Mesendoderm (in vitro differentiated cells): ENCODE measurements at regions not wholly inside any gene's neighbourhood (a gene's known extent, or its start where the extent isn't known, plus 50 kb on each side); places are given as distances from the start of the nearest gene placed in this dataset.
A peak's percentile ranks its signal among the peaks of the same experiment; 100 is the strongest.

Experiments used
- DNase-seq: peaks from one replicate; pipeline ENCODE4 v3.0.0; 2013
- H2AK5ac ChIP-seq: 2 replicates; pipeline ENCODE4 v1.6.1; 2013; ENCODE audit warnings: low read length, inconsistent platforms
- H2BK120ac ChIP-seq: 2 replicates; pipeline ENCODE4 v1.6.1; 2013; ENCODE audit warnings: low read depth, mild to moderate bottlenecking, low read length, moderate library complexity, mixed read lengths
- H2BK15ac ChIP-seq: replicated peaks from 2 replicates; pipeline ENCODE4 v1.6.1; 2013; ENCODE audit warnings: low read depth, mild to moderate bottlenecking, moderate library complexity
- H2BK5ac ChIP-seq: 2 replicates; pipeline ENCODE4 v1.6.1; 2013; ENCODE audit warnings: low read length, inconsistent platforms
- H3K18ac ChIP-seq: 2 replicates; pipeline ENCODE4 v1.6.1; 2013; ENCODE audit warnings: mild to moderate bottlenecking, low read length, mixed read lengths
- H3K23ac ChIP-seq: one replicate; pipeline ENCODE4 v1.6.1; 2013; ENCODE audit warnings: low read length
- H3K27ac ChIP-seq: 2 replicates; pipeline ENCODE4 v1.5.1; 2013; ENCODE audit warnings: low read depth, mild to moderate bottlenecking, inconsistent platforms, low read length, moderate library complexity
- H3K27me3 ChIP-seq: 2 replicates; pipeline ENCODE4 v1.6.1; 2013; ENCODE audit warnings: low read length, control low read depth, mild to moderate bottlenecking, inconsistent platforms; ENCODE audit not compliant: insufficient read depth, poor library complexity
- H3K36me3 ChIP-seq: 2 replicates; pipeline ENCODE4 v1.6.1; 2013; ENCODE audit warnings: low read length, inconsistent platforms; ENCODE audit not compliant: control insufficient read depth, insufficient read depth
- H3K4ac ChIP-seq: one replicate; pipeline ENCODE4 v1.6.1; 2013; ENCODE audit warnings: low read depth, mild to moderate bottlenecking, low read length, moderate library complexity
- H3K4me1 ChIP-seq: 2 replicates; pipeline ENCODE4 v1.6.1; 2013; ENCODE audit warnings: low read depth, low read length, inconsistent platforms; ENCODE audit not compliant: control insufficient read depth
- H3K4me2 ChIP-seq: 2 replicates; pipeline ENCODE4 v1.6.1; 2013; ENCODE audit warnings: low read length
- H3K4me3 ChIP-seq: 2 replicates; pipeline ENCODE4 v1.5.1; 2013; ENCODE audit warnings: mild to moderate bottlenecking, low read length
- H3K56ac ChIP-seq: one replicate; pipeline ENCODE4 v1.6.1; 2013; ENCODE audit warnings: low read length
- H3K79me1 ChIP-seq: 2 replicates; pipeline ENCODE4 v1.6.1; 2013; ENCODE audit warnings: low read length, inconsistent platforms
- H3K79me2 ChIP-seq: 2 replicates; pipeline ENCODE4 v1.6.1; 2013; ENCODE audit warnings: mild to moderate bottlenecking, low read length; ENCODE audit not compliant: control insufficient read depth, insufficient read depth
- H3K9ac ChIP-seq: 2 replicates; pipeline ENCODE4 v1.6.1; 2013; ENCODE audit warnings: low read length, inconsistent platforms
- H4K5ac ChIP-seq: one replicate; pipeline ENCODE4 v1.6.1; 2013; ENCODE audit warnings: low read length
- H4K8ac ChIP-seq: one replicate; pipeline ENCODE4 v1.6.1; 2013; ENCODE audit warnings: low read depth, mild to moderate bottlenecking, control low read depth, low read length, moderate library complexity
- WGBS: extraction: QIAGEN DNeasy Blood & Tissue Kit; methylation state at CpG from one replicate; pipeline ENCODE4 v1.1.7; 2013; ENCODE audit warnings: low lambda C conversion rate, missing lambda C conversion rate; ENCODE audit not compliant: insufficient coverage; ENCODE audit errors: extremely low coverage; 5-methylcytosine and 5-hydroxymethylcytosine counted together

- Histone ChIP-seq H3K23ac (no peak overlapping the region), H3K4me2 (no peak overlapping the region), H3K36me3 (no peaks in the 10 kb centered on the region), H3K4me3 (no peak overlapping the region), H3K79me2 (no peaks in the 10 kb centered on the region), H3K18ac (no peak overlapping the region), H3K27ac (no peak overlapping the region), H3K27me3 (no peaks in the 10 kb centered on the region), H3K4ac (no peak overlapping the region), H4K5ac (no peak overlapping the region), H2BK5ac (no peak overlapping the region), H3K79me1 (no peaks in the 10 kb centered on the region), H3K9ac (no peak overlapping the region), H4K8ac (no peak overlapping the region), H2BK15ac (no peak overlapping the region), H3K56ac (no peak overlapping the region), H3K4me1 (no peaks in the 10 kb centered on the region), H2AK5ac (no peak overlapping the region), H2BK120ac (no peak overlapping the region)
- no peak for DNase-seq
- no CpG with 5 or more reads among the region's 1 CpG for WGBS
Measured at GRCh38 chr9:13501018-13501417, 221.5 kb upstream of the MPDZ start.

DNA sequence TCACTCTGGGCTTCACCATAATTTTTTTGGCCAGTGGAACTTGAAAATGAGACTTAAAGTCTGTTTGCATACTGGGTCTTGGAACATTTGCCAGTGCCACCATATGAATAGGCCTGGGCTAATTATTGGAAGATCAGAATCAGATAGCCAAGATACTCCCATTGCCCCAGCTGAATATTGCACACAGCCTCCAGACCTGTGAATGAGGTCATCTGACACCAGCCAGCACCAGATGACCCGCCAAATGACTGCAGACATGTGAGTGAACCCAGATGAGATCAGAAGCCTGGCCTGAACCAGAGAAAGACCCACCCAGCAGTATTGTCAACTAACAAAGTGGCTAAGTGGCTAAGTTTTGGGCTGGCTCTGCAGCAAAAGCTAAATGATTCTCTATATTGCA lies 220.5 kb upstream of the MPDZ start:
- Histone ChIP-seq H2BK15ac (no peak overlapping the region), H3K4me2 (no peak overlapping the region), H3K4ac (no peak overlapping the region), H3K79me2 (no peaks in the 10 kb centered on the region), H3K79me1 (no peaks in the 10 kb centered on the region), H3K56ac (no peak overlapping the region), H3K9ac (no peak overlapping the region), H4K8ac (no peak overlapping the region), H3K27me3 (no peaks in the 10 kb centered on the region), H2BK5ac (no peak overlapping the region), H3K23ac (no peak overlapping the region), H3K4me1 (no peaks in the 10 kb centered on the region), H3K27ac (no peak overlapping the region), H3K18ac (no peak overlapping the region), H3K4me3 (no peak overlapping the region), H4K5ac (no peak overlapping the region), H2AK5ac (no peak overlapping the region), H3K36me3 (no peaks in the 10 kb centered on the region), H2BK120ac (no peak overlapping the region)
- WGBS, result no CpG with 5 or more reads among the region's 1 CpG
- DNase-seq, result peak; percentile 14

DNA sequence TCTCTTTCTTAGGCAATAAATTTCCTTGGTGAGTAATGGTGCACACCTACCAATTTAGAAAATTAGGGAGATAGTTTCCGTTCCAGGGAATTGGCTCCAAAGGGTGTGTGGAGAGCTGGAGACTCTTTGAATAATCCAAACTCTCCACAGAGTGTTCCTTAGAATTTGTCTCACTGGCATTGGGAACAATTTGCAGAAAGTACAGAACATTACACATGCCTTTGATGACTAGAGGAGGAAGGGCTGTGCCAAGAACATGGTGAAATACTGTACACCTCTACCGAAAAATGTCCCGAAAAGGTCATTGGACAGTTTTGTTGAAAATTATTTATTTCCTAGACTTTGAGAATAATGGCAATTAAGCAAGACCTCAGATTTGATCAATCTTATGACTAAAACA lies 214.2 kb upstream of the MPDZ start:
- H3K4me3 ChIP-seq, result no peak overlapping the region
- WGBS, result no CpG with 5 or more reads among the region's 3 CpGs
- H3K23ac ChIP-seq, result no peak overlapping the region
- no peak overlapping the region for H3K4me2 ChIP-seq
- no peak overlapping the region for H3K4ac ChIP-seq
- no peaks in the 10 kb centered on the region for H3K36me3 ChIP-seq
- H3K27me3 ChIP-seq, result no peaks in the 10 kb centered on the region
- no peak overlapping the region for H2BK120ac ChIP-seq
- DNase-seq, result no peak
- no peak overlapping the region for H4K8ac ChIP-seq
- no peak overlapping the region for H3K56ac ChIP-seq
- H3K4me1 ChIP-seq, result peaks cover 3% of the 10 kb centered on the region
- no peak overlapping the region for H3K27ac ChIP-seq
- H4K5ac ChIP-seq, result no peak overlapping the region
- H3K79me1 ChIP-seq, result no peaks in the 10 kb centered on the region
- no peaks in the 10 kb centered on the region for H3K79me2 ChIP-seq
- H2BK5ac ChIP-seq, result no peak overlapping the region
- H2AK5ac ChIP-seq, result no peak overlapping the region
- H3K18ac ChIP-seq, result no peak overlapping the region
- H2BK15ac ChIP-seq, result no peak overlapping the region
- H3K9ac ChIP-seq, result no peak overlapping the region

DNA sequence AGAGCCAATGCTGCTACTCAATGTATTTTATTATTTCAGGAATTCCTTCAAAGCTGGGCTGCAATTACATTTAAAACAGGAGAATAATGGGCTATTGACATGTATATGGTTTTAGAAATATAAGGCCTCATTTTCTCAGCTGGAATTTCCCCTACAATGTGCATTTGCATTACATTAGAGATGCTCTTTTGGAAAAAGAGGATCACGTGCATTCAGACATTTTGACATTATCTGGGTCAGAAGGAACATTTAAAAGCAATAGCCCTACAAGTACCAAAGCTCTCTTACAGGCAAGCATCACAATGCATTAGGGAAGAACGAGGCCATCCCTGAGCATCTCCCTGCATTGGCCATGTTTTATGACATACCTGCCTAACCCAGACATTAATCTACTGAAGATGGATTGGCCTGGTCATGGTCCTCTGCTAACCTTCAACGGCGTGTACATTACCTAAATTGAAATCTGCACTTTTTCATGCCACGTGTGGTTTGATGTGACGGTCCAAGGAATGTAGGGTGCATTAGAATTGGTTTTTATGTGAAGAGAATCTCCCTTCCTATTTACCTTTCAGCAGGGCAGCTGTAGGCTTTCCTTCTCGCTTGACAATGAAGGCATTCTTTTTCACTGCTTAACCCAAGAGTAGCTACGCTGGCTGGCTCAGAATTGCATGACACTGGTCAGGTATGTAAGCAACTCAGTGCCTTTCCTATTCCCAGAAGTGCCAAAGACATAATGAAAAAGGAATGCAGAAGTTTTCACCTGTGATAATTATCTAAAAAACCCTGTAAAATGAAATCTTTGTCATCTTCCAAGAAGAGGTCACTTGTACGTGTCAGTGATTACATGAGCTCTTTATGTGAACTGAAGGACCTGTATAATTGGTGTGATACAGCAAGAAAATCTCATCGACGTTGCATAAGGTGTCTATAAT lies 212.3 kb upstream of the MPDZ start:
- H2BK15ac ChIP-seq, result no peak overlapping the region
- H3K56ac ChIP-seq, result no peak overlapping the region
- H3K4me1 ChIP-seq, result peaks cover 3% of the 10 kb centered on the region
- H2AK5ac ChIP-seq, result no peak overlapping the region
- no peak overlapping the region for H2BK5ac ChIP-seq
- no CpG with 5 or more reads among the region's 11 CpGs for WGBS
- H4K5ac ChIP-seq, result no peak overlapping the region
- no peaks in the 10 kb centered on the region for H3K79me1 ChIP-seq
- H3K79me2 ChIP-seq, result no peaks in the 10 kb centered on the region
- H3K23ac ChIP-seq, result peak overlapping the region; percentile 29
- peak; percentile 65 for DNase-seq
- H4K8ac ChIP-seq, result no peak overlapping the region
- no peak overlapping the region for H3K4me3 ChIP-seq
- no peak overlapping the region for H3K4me2 ChIP-seq
- H3K4ac ChIP-seq, result no peak overlapping the region
- H3K27me3 ChIP-seq, result no peaks in the 10 kb centered on the region
- H3K27ac ChIP-seq, result no peak overlapping the region
- H3K9ac ChIP-seq, result no peak overlapping the region
- no peak overlapping the region for H3K18ac ChIP-seq
- H2BK120ac ChIP-seq, result no peak overlapping the region
- no peaks in the 10 kb centered on the region for H3K36me3 ChIP-seq

DNA sequence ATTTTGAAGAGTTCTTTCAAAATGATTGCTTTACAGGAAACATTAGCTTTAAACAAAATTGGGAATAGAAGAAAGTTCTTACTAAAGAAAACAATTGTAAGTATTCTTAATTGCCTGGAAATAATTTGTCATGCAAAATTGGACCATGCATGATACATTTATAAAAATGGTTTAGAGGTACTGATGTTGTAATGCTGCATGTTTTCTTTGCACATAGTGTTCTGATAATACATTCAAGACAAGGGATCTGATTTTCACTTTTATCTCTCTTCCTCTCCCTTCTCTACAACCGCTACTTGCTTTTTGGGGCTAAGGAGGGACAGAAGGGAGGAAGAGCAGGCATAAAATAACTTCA lies 211.6 kb upstream of the MPDZ start:
- H4K8ac ChIP-seq, result no peak overlapping the region
- H3K4me3 ChIP-seq, result no peak overlapping the region
- no peak overlapping the region for H3K4ac ChIP-seq
- no peak overlapping the region for H3K4me2 ChIP-seq
- no CpG with 5 or more reads among the region's 1 CpG for WGBS
- H2BK5ac ChIP-seq, result no peak overlapping the region
- no peak overlapping the region for H3K23ac ChIP-seq
- no peak overlapping the region for H2BK15ac ChIP-seq
- H3K79me2 ChIP-seq, result no peaks in the 10 kb centered on the region
- H3K27ac ChIP-seq, result no peak overlapping the region
- H2BK120ac ChIP-seq, result no peak overlapping the region
- peaks cover 3% of the 10 kb centered on the region for H3K4me1 ChIP-seq
- no peak for DNase-seq
- no peaks in the 10 kb centered on the region for H3K79me1 ChIP-seq
- H3K18ac ChIP-seq, result no peak overlapping the region
- no peak overlapping the region for H3K9ac ChIP-seq
- H3K36me3 ChIP-seq, result no peaks in the 10 kb centered on the region
- no peak overlapping the region for H2AK5ac ChIP-seq
- no peaks in the 10 kb centered on the region for H3K27me3 ChIP-seq
- H3K56ac ChIP-seq, result no peak overlapping the region
- H4K5ac ChIP-seq, result no peak overlapping the region

DNA sequence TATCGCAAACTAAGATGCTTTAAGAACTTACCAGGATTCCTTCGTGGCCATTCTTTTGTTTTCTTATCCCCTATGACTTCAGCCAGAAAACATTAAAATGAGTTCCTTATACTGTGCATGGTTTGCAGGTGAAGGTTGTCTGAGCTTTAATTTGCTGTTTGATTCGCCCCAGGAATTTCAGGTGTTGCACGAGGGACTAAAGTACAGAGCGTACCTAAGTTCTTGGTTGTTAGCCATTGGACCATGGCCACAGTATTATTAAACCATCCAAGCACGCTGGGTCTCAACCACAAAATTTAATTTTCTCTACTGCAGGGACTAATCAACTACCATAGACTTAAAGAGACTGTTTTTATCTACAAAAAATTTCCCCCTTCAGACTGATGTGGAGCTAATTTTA lies 208.4 kb upstream of the MPDZ start:
- no peak for DNase-seq
- H3K79me1 ChIP-seq, result no peaks in the 10 kb centered on the region
- no peak overlapping the region for H3K4ac ChIP-seq
- H3K18ac ChIP-seq, result no peak overlapping the region
- no peak overlapping the region for H2BK5ac ChIP-seq
- H3K4me2 ChIP-seq, result no peak overlapping the region
- H3K27me3 ChIP-seq, result no peaks in the 10 kb centered on the region
- H3K4me3 ChIP-seq, result no peak overlapping the region
- H3K27ac ChIP-seq, result no peak overlapping the region
- no peak overlapping the region for H2BK15ac ChIP-seq
- H3K79me2 ChIP-seq, result no peaks in the 10 kb centered on the region
- no peak overlapping the region for H3K9ac ChIP-seq
- H2AK5ac ChIP-seq, result no peak overlapping the region
- peaks cover 3% of the 10 kb centered on the region for H3K4me1 ChIP-seq
- no peak overlapping the region for H4K8ac ChIP-seq
- H3K23ac ChIP-seq, result no peak overlapping the region
- H2BK120ac ChIP-seq, result no peak overlapping the region
- no peak overlapping the region for H4K5ac ChIP-seq
- no peak overlapping the region for H3K56ac ChIP-seq
- no CpG with 5 or more reads among the region's 6 CpGs for WGBS
- H3K36me3 ChIP-seq, result no peaks in the 10 kb centered on the region
